ENCODE measurements at regions not wholly inside any gene's neighbourhood (a gene's known extent, or its start where the extent isn't known, plus 50 kb on each side); places are given as distances from the start of the nearest gene placed in this dataset.
A peak's percentile ranks its signal among the peaks of the same experiment; 100 is the strongest.

DNA sequence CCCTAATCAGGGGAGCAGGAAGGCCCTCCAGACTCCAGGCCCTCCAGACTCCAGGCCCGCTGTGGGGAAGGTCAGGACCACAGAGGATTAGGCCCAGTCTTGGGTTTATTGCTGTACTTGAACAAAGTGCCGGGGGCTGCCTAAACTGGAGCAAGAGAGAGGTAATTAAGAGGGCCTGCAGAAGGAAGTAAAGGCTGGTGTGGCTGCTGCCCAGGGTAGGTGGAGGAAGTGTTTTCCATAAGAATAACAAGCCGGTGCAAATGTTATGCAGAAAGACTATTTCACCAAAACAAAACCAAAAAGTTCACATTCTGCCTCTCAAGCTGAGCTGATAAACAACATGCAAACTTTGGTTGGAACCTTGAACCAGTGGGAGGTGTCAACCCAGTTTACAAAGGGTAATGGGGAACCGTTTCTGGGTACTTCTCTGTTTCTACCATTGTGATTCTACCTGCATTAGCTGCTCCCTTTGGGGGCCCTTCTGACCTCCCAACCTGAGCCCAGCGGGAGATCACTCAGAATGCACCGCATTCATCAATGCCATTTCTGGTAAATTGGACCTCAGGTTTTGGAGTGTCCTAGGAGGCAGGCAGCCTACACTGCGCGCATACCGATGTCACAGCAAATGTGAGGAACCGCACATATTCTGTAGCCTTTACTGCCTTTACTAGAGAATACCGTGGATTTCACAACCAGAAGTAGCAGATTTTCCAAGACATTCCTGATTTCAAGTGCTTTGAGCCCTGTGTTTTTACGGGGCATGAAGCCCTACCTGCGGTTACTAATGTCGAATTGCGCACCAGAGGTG, 59.7 kb upstream of the BCOR start:
- H3K9me3 Mint-ChIP-seq = peaks cover 18% of the 10 kb centered on the region
- TF ChIP-seq, protein P1, sequence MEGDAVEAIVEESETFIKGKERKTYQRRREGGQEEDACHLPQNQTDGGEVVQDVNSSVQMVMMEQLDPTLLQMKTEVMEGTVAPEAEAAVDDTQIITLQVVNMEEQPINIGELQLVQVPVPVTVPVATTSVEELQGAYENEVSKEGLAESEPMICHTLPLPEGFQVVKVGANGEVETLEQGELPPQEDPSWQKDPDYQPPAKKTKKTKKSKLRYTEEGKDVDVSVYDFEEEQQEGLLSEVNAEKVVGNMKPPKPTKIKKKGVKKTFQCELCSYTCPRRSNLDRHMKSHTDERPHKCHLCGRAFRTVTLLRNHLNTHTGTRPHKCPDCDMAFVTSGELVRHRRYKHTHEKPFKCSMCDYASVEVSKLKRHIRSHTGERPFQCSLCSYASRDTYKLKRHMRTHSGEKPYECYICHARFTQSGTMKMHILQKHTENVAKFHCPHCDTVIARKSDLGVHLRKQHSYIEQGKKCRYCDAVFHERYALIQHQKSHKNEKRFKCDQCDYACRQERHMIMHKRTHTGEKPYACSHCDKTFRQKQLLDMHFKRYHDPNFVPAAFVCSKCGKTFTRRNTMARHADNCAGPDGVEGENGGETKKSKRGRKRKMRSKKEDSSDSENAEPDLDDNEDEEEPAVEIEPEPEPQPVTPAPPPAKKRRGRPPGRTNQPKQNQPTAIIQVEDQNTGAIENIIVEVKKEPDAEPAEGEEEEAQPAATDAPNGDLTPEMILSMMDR (IDR thresholded peaks at IDR 0.05) = no peak
- peaks cover 26% of the 10 kb centered on the region for H3K27me3 Mint-ChIP-seq (ENCODE audit: low read depth, poor library complexity)
- no peak overlapping the region for H3K27ac Mint-ChIP-seq
- H3K4me3 Mint-ChIP-seq = peak overlapping the region; percentile 73
- DNase-seq = no peak
- H3K4me1 Mint-ChIP-seq = peaks cover 25% of the 10 kb centered on the region
- H3K36me3 Mint-ChIP-seq (ENCODE audit: low read depth) = no peaks in the 10 kb centered on the region

- peaks cover 13% of the 10 kb centered on the region for H3K9me3 Mint-ChIP-seq
Measured at GRCh38 chrX:40156470-40157227, 58.9 kb upstream of the BCOR start.

DNA sequence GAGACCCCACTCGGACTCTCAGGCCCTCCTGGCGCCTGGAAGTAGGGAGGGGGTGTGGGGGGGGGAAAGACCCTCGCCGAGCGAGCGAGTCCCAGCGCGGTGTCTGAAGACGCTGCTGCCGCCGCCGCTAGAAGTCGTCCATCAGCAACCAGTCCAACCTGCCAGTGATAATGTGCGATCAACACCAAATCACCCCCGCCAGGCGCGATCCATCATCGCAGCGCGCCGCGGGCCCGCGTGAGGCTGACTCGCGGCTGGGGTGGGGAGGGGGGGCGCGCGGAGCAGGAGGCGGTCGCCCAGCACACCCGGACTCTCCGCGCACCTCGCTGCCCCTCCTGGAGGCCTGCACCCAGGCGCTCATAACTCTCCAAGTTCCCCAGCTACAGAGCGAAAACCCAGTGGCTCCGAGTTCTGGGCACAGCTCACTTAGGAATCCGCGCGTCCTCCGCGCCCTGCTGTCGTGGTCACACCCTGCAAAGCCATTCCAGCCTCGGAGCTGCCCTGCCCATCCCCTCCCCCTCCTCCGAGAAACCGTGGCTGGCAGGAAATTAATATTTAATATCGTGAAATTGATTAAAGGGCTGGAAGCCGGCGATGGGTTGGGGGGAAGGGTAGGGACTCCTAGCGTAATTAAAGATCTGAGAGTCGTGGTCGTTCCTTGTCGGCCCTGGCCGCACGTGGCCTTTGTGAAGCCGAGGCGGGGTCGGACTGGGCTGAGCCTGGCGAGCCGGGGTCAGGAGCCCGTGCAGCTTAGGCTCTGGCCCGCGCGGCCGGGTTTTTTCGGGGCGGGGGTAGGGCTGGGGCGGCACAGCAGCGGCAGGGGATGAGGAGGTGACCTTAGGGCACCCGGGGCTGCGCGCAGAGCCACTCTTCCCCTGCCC, 58.1 kb upstream of the BCOR start:
- H3K27ac Mint-ChIP-seq = no peak overlapping the region
- TF ChIP-seq, protein P1 (IDR thresholded peaks at IDR 0.05) = no peak
- peaks cover 17% of the 10 kb centered on the region for H3K27me3 Mint-ChIP-seq (ENCODE audit: low read depth, poor library complexity)
- H3K4me3 Mint-ChIP-seq = peak overlapping the region; percentile 61
- DNase-seq = peak; percentile 48
- no peaks in the 10 kb centered on the region for H3K36me3 Mint-ChIP-seq (ENCODE audit: low read depth)
- H3K4me1 Mint-ChIP-seq = peaks cover 26% of the 10 kb centered on the region
- H3K9me3 Mint-ChIP-seq = peaks cover 12% of the 10 kb centered on the region

More at GRCh38 chrX:40156470-40157227, 58.9 kb upstream of the BCOR start:
- H3K4me1 Mint-ChIP-seq = peaks cover 21% of the 10 kb centered on the region
- DNase-seq = peak; percentile 54
- TF ChIP-seq, protein P1 (IDR thresholded peaks at IDR 0.05) = no peak
- H3K27ac Mint-ChIP-seq = no peak overlapping the region
- H3K27me3 Mint-ChIP-seq (ENCODE audit: low read depth, poor library complexity) = peaks cover 18% of the 10 kb centered on the region
- H3K4me3 Mint-ChIP-seq = peak overlapping the region; percentile 73
- H3K36me3 Mint-ChIP-seq (ENCODE audit: low read depth) = no peaks in the 10 kb centered on the region

DNA sequence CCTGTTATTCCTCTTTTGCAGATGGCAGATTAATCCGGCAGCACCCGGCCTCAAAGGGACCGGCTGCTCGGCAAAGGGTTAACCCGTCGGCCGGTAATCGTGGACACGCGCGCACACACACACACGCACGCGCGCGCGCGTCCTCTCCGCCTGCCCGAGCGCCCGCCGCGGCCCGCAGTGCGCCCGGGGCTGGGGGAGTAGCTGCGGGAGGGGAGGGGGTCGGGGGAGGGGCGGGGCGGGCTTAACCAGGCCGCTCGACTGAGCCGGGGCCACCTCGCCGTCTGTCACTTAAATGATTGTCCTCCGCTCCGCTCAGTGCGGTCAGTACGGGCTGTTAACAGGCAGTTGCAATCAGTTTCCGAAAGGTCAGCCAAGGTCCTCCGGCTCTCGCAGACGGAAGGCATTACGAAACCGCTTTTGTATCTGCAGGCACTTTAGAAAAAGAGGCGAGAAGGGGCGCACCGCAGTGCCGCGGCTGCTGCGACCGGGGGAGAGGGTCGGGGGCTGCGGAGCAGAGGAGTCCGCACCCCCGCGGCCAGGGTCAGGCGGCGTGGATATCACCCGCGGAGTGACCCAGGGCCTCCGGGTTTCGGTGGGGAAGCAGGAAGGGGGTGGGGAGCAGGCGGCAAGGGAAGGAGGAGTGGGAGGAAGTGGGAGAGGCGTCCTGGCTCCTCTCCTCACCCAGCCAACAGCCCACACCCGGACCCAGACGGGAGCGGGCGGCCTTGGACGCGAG, 57.3 kb upstream of the BCOR start:
- Mint-ChIP-seq H3K36me3 (ENCODE audit: low read depth) (no peaks in the 10 kb centered on the region), H3K4me1 (peaks cover 34% of the 10 kb centered on the region), H3K9me3 (peaks cover 12% of the 10 kb centered on the region), H3K27me3 (ENCODE audit: low read depth, poor library complexity) (peaks cover 14% of the 10 kb centered on the region), H3K27ac (peak overlapping the region; percentile 83), H3K4me3 (peak overlapping the region; percentile 83)
- peak; percentile 62 for DNase-seq
- TF ChIP-seq, protein P1 (IDR thresholded peaks at IDR 0.05) = no peak

GRCh38 chrX:40154250-40154852, 56.6 kb upstream of the BCOR start:
- DNase-seq = peak; percentile 34
- TF ChIP-seq, protein P1 (IDR thresholded peaks at IDR 0.05) = no peak
- Mint-ChIP-seq H3K27me3 (ENCODE audit: low read depth, poor library complexity) (peaks cover 8% of the 10 kb centered on the region), H3K9me3 (peaks cover 7% of the 10 kb centered on the region), H3K4me1 (peaks cover 41% of the 10 kb centered on the region), H3K36me3 (ENCODE audit: low read depth) (no peaks in the 10 kb centered on the region), H3K4me3 (peak overlapping the region; percentile 77), H3K27ac (peak overlapping the region; percentile 81)

All from nephron progenitor cell (in vitro differentiated cells).